NCI-H2196 (cell line): ENCODE measurements at regions not wholly inside any gene's neighbourhood (a gene's known extent, or its start where the extent isn't known, plus 50 kb on each side); places are given as distances from the start of the nearest gene placed in this dataset.
"Not testable (repeated sequence)": the region's sequence is repeated elsewhere in the genome, so short reads cannot be mapped to it uniquely, and the experiment has no call there.

Experiments
- DNase-seq: peaks from one replicate; lab custom pipeline; 2025; ENCODE audit not compliant: unreplicated experiment; lab: John Stamatoyannopoulos, UW

DNA sequence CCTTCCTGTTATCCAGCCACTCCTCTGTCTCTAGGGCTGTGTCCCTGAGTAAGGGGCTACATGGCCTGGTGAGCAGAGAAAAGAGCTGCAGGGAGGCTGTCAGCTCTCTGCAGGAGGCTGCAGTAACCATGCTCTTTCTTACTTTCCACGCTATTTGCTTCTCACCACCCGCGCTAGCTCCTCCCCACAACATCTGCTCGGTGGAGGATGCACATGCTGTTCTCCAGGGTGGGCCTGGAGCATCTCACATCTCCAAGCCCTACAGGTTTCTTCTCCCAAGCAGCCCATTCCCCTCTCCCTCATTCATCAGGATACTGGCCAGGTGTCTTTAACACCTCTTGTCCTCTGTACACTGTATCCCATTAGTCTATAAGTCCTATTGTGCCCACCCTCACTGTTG, 103.8 kb downstream of the IER5 start:
- DNase-seq: no peak

DNA sequence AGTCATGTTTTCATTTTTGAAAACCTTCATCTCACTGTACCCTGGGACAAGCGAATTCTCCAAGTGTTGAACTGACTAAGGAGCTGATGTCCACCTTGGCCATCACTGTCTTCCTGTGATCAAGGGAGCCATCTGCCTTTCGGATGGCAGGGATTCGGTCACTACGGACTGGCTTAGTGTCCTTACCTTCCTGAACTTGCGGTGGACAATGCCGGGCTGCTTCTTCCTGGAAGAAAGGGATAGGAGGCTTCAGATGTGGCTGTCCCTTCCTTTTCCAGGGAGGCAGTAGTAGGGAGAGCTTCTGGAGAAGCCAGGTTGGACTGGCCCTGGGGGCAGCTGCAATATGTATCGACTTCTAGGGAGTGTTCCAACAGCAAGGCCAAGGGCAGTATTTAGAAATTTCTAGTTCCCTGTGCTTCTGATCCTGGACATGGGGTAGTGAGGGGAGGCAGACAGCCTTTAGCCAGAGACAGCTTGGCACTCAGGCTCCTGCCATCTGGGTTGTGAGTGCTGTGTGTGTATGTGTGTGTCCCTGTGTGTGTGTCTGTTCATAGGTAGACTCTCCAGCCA, 114.6 kb downstream of the IER5 start:
- no peak for DNase-seq

DNA sequence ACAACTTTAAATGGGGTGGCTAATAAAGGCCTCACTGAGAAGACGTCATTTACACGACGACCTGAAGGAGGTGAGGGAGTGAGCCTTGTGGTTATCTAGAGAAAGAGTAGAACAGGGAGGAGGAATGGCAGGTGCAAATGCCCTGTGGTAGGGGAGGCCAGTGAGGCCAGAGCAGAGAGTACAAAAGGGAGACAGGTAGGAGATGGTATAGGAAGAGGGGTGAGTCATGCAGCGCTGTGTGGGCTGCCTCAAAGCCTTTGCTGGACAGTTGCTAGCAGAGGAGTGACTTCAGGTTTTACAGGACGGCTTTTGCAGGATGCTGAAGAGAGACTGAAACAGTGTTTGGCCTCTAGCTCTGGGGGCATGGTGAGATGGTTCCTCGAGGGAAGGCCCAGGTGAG, 116.0 kb downstream of the IER5 start:
- DNase-seq: no peak

DNA sequence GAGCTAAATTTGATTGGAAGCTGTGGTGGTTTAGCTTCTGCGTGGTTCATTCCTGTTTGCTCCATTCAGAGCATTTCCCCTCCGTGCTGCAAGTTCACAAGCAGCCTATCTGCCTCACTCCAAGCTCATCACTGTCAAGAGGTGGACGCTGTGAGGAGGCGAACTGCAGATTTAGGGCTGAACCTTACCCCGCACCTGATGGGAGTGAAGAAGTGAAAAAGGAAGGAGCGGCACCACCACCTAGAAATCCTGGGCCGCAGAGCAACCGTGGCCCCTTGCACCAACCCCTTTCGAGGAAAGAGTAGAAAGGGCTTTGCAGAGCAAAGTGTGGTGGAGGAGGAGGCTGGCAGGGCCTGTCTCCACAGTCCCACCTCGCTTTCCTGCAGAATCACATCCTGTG, 117.4 kb downstream of the IER5 start:
- no peak for DNase-seq

DNA sequence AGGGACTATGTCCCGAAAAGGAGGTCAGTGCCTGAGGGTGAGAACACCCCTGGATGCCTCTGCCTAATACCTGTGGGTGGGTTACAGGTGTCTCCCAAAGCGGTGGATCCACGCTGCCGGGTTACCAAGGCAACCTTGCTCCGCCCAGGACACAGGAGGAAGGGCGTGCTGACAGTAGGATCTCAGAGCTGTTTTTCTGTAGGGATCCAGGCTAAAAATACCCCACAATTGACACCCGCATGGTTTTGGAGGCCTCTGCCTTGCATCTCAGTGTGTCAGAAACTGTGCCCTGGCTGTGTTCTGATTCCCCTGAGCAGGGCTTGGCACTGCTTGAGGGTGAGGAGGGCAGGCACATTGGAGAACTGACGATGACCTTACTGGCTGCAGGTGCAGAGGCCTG, 118.0 kb downstream of the IER5 start:
- DNase-seq: no peak

DNA sequence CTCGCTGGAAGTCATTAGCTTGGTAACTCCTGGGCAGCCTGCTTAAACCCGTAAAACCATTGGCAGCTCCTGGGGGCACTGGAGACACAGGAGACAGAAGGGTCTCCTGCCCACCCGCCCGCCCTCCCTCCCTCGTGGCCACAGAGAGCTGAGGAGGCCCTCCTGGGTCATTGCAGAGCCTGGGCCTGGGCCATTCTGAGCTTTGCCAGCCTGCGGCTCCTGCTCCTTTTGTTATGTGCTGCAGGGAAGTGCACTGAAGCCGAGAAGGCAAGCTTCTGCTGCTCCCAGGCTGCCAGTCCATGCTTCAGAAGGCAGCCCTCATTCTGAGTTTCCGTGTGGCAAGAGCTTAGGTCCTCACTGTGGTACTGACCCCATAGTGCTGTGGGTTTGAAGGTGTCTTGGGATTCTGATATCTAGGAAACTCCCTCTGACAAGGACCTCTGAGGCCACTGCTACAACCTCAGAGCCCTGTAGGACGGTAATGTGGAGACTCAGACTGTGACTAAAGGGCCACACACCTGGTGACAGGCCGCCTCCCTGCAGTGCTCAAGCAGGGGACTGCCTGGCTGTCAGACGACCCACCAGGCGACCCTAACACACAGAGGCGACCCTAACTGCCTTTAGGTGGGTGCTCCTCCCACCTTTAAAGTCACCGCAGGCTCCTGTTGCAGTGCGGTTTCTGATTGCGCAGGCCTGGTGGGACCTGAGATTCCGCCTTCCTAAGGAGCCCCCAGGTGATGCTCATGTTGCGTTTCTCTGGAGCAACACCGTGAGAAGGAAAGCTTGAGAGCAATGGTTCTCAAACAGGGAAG, 118.7 kb downstream of the IER5 start:
- DNase-seq: no peak

DNA sequence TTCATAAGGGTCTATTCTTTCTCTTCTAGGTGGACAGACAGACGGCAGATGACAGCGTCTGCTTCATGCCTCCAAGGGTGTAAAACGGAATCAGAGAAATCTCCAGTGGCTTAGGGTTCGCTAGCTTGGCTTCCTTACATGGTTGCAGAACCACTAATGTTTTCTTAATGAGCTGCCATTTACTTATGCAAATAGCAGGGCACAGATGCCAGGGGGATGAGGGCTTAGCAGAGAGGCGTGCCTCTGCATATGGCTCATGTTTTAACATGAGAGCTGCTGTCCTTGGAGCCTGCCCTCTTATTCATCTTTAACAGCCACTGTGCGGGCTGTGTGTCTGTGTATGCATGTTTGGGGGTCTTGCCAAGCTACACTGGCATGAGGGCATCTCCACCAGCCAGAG, 119.6 kb downstream of the IER5 start:
- DNase-seq: no peak

DNA sequence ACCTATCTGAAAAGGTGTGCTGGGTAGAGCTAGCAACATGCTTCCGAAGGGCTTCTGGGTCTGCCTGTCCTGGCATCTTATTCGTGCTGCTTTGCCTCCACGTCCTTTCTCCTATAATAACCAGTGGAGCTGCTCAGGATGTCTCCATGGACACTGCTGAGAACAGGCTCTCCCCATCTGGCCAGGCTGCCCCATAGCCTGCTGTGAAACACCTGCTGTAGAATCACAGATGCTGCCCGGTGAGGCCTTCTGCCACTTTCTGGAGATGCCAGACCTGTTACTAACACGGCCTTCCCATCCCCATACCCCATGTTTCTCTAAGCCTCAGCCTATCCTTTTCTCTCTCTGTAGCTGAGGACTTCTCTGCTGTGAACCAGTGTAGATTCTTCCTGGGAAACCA, 120.5 kb downstream of the IER5 start:
- no peak for DNase-seq

DNA sequence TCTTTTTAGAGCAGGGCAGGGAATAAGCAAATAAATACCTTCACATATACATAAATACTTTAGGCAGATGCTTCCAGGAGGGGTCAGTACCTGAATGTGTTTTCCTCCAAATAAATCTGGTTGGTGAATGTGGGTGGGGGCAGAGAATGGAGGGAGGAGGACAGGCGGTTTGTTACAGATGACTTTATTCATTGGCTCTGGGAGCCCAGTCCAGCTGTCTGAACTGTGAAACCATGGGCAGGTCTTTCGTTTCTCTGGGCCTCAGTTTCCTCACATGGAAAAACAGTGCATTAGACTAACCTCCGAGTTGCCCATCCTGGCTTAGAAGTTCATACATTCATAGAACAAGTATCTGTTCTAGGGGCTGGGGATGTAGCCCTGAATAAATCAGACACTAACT, 124.6 kb downstream of the IER5 start:
- no peak for DNase-seq

DNA sequence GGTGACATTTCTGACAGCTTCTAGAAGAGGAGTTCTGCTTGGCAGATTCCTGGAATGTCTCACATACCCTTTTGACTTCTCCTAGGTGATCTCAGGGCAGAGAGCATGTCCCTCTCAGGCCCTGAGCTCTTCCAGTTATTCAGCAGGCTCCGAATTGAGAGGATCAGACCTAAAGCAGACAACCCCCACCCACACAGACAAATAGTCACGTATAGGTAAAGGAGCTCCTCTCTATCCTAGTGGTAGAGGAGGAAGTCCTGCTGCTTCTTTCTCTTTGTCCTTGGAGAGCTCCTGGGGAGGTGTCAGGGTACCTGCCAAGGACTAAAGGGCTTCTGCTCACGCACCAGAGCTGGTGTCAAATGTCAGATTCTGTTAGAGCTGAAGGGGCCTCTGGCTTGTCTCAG, 128.1 kb downstream of the IER5 start:
- DNase-seq: no peak

DNA sequence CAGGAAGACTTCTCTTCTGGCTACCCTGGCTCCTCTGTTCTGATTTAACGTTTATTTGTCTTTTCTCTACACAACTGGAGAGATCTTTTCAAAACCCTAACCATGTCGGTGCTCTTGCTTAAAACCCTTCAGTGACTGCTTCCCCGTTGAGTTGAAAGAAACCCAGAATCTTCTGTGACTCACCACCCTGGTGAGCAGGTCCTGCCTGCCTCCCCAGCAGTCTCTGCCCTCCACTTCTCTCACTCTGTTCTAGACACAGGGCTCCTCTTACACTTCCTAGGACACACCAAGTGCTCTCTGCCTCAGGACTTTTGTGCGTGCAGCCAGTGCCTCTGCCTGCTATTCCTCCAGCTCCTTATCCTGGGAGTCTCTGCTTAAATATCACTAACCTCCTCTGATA, 131.4 kb downstream of the IER5 start:
- DNase-seq: no peak

DNA sequence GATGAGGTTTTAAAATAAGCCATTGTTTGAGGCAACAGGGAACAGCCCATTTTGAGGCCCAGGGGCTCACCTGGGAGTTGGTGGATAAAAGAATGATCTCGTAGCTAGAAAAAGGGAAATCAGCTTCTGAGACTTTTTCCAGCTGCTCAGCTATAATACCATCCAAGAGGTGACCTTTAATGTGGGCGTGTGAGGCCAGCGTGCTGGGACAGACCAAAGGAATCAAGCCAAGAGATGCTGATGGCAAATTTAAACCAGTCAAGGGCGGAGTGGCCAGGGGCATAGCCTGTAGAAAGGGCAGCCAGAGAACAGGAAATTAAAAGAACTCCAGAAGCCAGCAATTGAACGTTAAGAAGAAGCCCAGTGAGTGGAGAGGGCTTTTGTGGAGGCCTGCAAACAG, 132.6 kb downstream of the IER5 start:
- no peak for DNase-seq

DNA sequence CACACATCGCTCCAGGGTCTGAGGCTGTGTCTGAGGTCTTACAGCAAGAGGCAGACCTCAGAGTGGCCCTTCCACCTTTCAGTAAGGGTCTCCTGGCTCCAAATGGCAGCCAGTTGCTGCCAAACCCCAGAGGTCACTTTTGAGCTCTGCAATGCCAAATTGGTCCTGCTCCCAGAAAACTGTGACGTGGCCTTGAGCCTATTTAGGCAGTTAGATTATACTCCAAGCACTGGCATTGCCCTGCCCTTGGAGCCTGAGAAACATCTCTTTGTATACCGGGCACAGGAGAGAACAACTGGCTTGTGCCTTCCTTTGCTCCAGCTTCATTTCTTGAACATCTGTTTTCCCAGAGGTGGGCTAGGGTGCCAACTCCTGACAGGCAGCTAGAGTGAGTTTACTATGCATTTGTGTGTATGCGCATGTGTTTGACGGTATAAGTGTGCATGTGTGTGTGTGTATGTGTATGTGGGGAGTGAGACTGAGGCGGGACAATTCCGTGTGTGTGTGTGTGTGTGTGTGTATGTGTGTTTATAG, 134.5 kb downstream of the IER5 start:
- no peak for DNase-seq

DNA sequence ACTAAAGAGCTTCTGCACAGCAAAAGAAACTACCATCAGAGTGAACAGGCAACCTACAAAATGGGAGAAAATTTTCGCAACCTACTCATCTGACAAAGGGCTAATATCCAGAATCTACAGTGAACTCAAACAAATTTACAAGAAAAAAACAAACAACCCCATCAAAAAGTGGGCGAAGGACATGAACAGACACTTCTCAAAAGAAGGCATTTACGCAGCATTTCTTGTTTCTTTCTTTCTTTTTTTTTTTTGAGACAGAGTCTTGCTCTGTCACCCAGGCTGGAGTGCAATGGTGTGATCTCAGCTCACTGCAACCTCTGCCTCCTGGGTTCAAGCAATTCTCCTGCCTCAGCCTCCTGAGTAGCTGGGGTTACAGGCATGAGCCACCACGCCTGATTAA, 138.2 kb downstream of the IER5 start:
- DNase-seq: not testable (repeated sequence)

DNA sequence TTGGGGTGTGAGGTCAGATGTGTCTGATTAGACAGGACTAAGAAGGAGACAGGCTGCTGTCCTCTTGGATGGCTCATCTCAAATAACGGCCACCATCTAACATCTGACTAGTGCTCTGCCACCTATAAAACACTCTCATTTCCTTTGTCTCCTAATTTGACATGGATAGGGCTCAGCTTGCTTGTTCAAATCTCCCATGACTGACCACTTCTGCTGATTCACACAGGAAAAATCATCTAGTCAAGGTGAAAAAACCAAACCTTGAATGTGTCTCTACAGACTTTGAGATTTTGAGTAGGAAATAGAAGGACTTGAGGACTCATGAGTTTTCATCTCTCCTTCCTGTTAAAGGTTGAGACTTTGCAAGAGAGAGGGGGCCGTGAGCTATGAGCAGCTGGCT, 150.6 kb downstream of the IER5 start:
- no peak for DNase-seq

DNA sequence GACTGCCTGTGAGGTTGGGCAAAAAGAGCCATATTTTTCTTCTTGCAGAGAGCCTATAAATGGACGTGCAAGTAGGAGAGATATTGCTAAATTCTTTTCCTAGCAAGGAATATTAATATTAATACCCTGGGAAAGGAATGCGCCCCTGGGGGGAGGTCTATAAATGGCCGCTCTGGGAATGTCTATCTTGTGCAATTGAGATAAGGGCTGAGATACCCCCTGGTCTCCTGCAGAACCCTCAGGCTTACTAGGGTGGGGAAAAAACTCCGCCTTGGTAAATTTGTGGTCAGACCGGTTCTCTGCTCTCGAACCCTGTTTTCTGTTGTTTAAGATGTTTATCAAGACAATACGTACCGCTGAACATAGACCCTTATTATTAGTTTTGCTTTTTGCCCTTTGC, 157.8 kb downstream of the IER5 start:
- not testable (repeated sequence) for DNase-seq

DNA sequence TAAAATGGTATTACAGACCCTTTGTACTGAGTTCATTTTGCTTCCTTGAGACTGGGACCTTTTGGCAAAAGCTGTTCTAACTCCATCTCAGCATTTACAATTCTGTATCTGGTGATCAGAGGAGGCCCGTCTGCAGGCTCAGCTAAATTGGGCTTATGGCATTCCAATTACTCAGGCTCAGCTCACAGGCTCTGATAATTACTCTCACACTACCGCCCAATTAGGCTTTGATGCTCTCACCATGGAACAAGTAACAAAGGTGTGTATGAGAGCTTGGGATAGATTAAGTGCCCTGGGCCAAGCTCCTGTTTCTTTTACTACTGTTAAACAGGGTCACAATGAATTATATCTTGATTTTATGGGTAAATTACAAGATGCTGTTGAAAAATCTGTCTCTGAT, 159.9 kb downstream of the IER5 start:
- not testable (repeated sequence) for DNase-seq

DNA sequence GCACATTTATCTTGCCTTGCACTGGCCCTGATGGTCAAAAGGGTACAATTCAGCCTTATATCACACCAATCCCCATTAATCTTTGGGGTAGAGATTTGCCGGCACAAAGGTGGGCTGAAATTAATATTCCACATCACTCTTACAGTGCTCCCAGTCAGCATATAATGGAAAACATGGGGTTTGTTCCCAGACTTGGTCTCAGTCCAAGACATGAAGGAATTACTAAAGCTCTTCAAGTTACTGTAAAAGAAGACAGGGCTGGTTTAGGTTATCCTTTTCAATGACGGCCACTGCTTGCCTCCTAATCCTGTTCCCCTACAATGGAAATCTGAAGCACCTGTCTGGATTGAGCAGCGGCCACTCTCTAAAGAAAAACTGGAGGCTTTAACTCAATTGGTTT, 160.7 kb downstream of the IER5 start:
- no peak for DNase-seq

DNA sequence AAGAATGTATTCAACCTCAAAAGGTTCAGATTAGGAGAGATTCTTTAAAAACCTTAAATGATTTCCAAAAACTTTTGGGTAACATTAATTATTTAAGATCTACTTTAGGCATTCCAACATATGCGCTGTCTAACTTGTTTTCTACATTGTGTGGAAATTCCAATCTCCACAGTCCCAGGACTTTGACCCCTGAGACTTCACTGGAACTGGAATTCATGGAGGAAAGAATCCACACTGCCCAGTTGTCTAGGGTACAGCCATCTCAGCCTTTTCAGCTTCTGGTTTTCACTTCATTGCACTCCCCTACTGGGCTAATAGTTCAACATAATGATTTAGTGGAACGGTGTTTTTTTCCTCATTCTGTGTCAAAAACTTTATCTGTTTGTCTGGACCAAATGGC, 161.5 kb downstream of the IER5 start:
- DNase-seq: no peak

DNA sequence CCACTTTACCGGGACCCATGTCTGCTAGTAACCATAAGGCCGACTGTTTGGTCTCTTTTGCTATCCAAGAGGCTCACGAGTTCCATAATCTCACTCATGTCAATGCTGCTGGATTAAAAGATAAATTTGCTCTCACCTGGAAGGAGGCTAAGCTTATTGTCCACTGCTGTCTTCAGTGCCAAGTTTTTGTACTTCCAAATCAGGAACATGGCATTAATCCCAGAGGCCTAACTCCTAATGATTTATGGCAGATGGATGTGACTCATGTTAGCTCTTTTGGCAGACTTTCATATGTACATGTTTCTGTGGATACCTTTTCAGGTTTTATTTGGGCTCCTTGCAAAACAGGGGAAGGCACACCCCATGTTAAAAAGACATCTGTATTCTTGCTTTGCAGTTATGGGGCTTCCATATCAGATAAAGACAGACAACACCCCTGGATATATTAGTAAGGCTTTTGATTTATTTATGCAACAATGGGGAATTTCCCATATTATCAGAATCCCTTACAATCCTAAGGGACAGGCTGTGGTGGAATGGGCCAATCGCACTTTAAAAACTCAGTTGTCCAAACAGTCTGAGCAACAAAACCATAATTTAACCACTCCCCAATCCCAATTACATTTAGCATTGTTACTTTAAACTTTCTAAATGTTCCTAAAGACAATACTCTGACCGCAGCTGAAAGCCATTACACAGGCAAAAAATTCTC, 162.7 kb downstream of the IER5 start:
- DNase-seq: peak; percentile 16

DNA sequence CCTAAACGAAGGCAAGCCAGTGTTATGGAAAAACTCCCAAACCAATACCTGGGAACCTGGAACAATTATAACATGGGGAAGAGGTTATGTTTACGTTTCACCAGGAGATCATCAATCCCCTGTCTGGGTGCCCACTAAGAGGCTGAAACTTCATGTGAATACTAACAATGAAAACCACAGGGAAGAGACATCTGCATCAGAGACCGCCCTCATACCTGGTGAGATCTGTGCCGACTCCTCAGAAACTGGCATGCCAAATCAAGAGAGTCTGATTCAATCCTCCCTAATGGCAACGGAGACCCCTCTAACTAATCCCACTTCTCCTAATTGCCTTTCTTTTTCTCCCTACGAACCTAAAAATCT, 163.2 kb downstream of the IER5 start:
- no peak for DNase-seq

DNA sequence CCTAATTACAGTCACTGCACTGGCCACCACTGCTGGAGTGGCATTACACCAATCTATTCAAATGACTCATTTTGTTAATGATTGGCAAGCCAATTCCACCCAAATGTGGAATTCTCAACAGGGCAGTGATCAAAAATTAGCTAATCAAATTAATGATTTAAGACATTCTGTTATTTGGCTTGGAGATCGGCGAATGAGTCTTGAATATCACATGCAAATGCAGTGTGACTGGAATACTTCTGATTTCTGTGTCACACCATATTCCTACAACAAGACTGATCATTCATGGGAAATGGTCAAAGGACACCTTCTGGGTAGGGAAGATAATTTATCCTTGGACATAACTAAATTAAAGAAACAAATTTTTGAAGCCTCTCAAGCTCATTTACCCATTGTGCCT, 165.1 kb downstream of the IER5 start:
- DNase-seq: not testable (repeated sequence)
